ENCODE measurements at regions not wholly inside any gene's neighbourhood (a gene's known extent, or its start where the extent isn't known, plus 50 kb on each side); places are given as distances from the start of the nearest gene placed in this dataset.
"Not testable (repeated sequence)": the region's sequence is repeated elsewhere in the genome, so short reads cannot be mapped to it uniquely, and the experiment has no call there.

DNA sequence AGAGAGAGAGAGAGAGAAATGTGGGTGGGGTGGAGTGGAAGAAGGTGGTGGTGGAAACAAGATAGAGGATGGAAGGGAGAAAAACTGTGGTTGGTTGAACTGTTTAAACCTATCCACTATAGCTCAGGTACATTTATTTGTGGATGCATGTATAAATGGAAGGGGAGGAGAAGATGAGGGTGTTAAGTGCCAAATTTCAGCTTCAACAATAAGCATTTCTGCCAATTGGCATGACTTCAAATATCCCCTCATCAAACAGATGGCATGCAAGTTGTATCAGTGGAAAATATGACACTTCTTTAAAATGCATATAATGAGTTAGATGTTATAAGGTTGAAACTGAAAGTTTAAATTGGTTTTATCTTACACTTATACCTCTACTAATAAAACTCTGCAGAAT is 216.1 kb downstream of the LMBRD1 start:
- Histone ChIP-seq H3K36me3 (no peaks in the 10 kb centered on the region), H3K4me3 (ENCODE audit: low read depth, low read length) (no peak overlapping the region), H3K9me3 (no peaks in the 10 kb centered on the region), H3K27me3 (no peaks in the 10 kb centered on the region), H3K4me1 (peaks cover 20% of the 10 kb centered on the region)
- TF ChIP-seq, protein P1, sequence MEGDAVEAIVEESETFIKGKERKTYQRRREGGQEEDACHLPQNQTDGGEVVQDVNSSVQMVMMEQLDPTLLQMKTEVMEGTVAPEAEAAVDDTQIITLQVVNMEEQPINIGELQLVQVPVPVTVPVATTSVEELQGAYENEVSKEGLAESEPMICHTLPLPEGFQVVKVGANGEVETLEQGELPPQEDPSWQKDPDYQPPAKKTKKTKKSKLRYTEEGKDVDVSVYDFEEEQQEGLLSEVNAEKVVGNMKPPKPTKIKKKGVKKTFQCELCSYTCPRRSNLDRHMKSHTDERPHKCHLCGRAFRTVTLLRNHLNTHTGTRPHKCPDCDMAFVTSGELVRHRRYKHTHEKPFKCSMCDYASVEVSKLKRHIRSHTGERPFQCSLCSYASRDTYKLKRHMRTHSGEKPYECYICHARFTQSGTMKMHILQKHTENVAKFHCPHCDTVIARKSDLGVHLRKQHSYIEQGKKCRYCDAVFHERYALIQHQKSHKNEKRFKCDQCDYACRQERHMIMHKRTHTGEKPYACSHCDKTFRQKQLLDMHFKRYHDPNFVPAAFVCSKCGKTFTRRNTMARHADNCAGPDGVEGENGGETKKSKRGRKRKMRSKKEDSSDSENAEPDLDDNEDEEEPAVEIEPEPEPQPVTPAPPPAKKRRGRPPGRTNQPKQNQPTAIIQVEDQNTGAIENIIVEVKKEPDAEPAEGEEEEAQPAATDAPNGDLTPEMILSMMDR (IDR thresholded peaks at IDR 0.05; ENCODE audit: low read depth, low read length), result no peak
- DNase-seq, result no peak

DNA sequence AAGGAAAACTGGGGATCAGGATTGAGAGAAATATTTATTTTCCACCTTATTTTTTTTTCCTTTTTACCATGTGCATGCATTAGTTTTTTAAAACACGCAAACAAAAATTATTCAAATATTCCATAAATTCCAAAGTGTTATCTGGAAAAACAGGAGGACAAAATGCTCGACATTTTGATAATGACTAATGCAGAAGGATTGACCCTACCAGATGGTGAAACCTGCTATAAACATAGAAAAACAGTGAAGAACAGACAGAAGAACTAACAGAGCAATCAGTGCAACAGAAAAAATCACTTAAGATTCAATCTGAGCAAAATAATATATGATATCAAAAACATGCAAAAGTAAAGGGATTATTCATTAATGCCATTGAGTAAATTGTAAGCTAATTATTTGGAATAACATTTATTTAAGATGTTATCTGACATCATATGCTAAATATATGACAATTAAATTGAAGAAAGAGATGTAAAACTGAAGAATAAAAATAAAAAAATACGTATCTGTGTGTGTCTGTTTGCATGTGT is 218.4 kb downstream of the LMBRD1 start:
- Histone ChIP-seq H3K36me3 (no peaks in the 10 kb centered on the region), H3K9me3 (no peaks in the 10 kb centered on the region), H3K4me3 (ENCODE audit: low read depth, low read length) (no peak overlapping the region), H3K27me3 (no peaks in the 10 kb centered on the region), H3K4me1 (peaks cover 9% of the 10 kb centered on the region)
- DNase-seq, result no peak
- TF ChIP-seq, protein P1 (IDR thresholded peaks at IDR 0.05; ENCODE audit: low read depth, low read length), result no peak

DNA sequence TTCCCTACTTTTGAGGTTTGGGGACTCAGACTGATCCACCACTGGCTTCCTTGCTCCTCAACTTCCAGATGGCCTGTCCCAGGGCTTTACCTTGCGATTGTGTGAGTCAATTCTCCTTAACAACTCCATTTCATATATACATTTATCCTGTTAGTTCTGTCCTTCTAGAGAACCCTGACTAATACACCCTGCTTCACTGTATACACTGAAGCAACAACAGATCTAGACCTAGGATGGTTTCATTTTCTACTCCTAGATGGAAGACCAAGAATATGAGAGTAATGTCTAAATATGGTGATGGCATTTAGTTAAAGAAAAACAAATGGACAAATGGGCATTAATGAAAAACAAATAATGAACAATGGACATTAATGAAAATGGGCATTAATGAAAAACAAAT is 225.6 kb downstream of the LMBRD1 start:
- no peaks in the 10 kb centered on the region for H3K27me3 ChIP-seq
- TF ChIP-seq, protein P1 (IDR thresholded peaks at IDR 0.05; ENCODE audit: low read depth, low read length), result no peak
- no peak for DNase-seq
- H3K36me3 ChIP-seq, result no peaks in the 10 kb centered on the region
- H3K4me1 ChIP-seq, result no peaks in the 10 kb centered on the region
- no peak overlapping the region for H3K4me3 ChIP-seq (ENCODE audit: low read depth, low read length)
- H3K9me3 ChIP-seq, result no peaks in the 10 kb centered on the region; the same call in 1 of the 2 replicates

DNA sequence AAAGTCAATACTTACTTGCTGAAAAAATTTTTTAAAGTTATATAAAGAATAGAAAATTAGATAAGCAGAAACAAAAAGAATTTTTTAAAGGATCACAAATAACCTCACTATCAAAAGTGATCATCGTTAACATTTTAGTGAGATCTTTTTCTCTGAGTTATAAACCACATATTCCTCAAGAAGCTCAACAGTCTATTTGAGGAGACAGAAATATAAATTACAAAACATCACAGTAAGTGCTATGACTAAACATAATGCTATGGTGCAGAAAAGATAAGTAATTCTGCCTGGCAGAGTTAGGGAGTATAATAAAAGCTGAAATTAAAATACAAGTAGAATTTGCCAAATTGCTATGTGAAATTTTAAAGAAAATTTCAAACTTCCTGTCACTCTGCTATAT is 226.7 kb downstream of the LMBRD1 start:
- DNase-seq, result no peak
- TF ChIP-seq, protein P1 (IDR thresholded peaks at IDR 0.05; ENCODE audit: low read depth, low read length), result no peak
- Histone ChIP-seq H3K4me3 (ENCODE audit: low read depth, low read length) (no peak overlapping the region), H3K36me3 (no peaks in the 10 kb centered on the region), H3K4me1 (no peaks in the 10 kb centered on the region), H3K27me3 (no peaks in the 10 kb centered on the region), H3K9me3 (no peaks in the 10 kb centered on the region; the same call in 1 of the 2 replicates)

DNA sequence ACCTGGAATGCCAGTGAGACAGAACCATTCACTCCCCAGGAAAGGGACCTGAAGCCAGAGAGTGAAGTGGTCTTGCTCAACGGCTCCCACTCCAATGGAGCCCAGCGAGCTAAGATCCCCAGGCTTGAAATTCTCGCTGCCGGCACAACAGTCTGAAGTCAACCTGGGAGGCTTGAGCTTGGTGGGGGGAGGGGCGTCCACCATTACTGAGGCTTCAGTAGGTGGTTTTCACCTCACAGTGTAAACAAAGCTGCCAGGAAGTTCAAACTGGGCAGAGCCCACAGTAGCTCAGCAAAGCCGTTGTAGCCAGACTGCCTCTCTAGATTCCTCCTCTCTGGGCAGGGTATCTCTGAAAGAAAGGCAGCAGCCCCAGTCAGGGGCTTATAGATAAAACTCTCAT is 236.2 kb downstream of the LMBRD1 start:
- not testable (repeated sequence) for DNase-seq; H3K4me1 ChIP-seq; H3K9me3 ChIP-seq; H3K27me3 ChIP-seq; H3K4me3 ChIP-seq (ENCODE audit: low read depth, low read length); H3K36me3 ChIP-seq

DNA sequence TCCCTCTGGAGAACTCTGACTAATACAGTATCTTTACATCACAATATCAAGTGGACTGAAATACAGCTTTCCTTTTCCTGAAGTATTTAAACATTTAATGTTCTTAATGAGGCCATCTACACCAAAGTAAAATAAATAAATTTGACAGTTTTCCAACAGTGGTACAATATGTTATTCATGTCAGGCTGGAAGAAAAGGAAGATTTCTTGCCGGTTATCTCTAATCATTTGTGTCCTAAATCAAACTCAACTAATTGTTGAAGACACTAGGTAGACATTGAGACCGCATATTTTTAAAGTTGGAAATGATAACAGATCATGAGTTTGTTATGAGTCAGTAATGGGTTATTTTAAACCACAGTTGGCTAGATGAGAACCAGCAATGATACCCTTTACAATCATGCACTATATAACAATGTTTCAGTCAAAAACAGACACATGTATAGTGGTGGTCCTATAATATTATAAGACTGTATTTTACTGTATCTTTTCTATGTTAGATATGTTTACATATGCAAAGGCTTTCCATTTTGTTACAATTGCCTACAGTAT is 241.6 kb downstream of the LMBRD1 start:
- H3K9me3 ChIP-seq, result no peaks in the 10 kb centered on the region
- no peak for DNase-seq

More for the DNA sequence above, 241.6 kb downstream of the LMBRD1 start:
- TF ChIP-seq, protein P1 (IDR thresholded peaks at IDR 0.05; ENCODE audit: low read depth, low read length), result no peak
- Histone ChIP-seq H3K4me1 (peaks cover 8% of the 10 kb centered on the region), H3K4me3 (ENCODE audit: low read depth, low read length) (no peak overlapping the region), H3K36me3 (no peaks in the 10 kb centered on the region), H3K27me3 (no peaks in the 10 kb centered on the region)

Data from BE2C (cell line).